GM18873 (cell line): ENCODE measurements at regions not wholly inside any gene's neighbourhood (a gene's known extent, or its start where the extent isn't known, plus 50 kb on each side); places are given as distances from the start of the nearest gene placed in this dataset.

Experiments used
- ATAC-seq: cut with Tn5 transposase; IDR thresholded peaks from one replicate; pipeline ENCODE4 v1.9.1; 2021; ENCODE audit warnings: mild to moderate bottlenecking, moderate library complexity, moderate number of reproducible peaks; ENCODE audit not compliant: unreplicated experiment, low FRiP score

DNA sequence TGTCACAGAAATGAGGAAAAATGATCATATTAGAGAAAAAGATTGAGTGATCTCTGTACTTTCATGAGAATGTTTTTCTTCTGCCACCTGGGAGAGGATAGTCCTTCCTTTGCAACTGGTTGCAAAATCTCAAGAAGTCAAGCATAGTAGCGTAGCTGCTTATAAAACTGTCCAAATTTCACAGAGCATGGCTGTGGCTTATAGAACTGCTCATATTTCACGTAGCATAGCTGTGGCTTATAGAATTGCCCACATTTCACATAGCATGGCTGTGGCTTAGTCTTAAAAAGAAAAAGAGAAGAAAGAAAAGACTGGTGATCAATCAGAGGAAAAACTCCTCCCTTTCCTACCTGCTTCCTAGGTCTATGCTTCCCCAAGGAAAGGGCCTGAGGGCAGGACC is 329.5 kb downstream of the SIPA1L2 start:
- ATAC-seq: no peak

GRCh38 chr1:232296461-232296860 is 333.5 kb downstream of the SIPA1L2 start:
- no peak for ATAC-seq

GRCh38 chr1:232293361-232293760 is 336.6 kb downstream of the SIPA1L2 start:
- ATAC-seq: no peak

DNA sequence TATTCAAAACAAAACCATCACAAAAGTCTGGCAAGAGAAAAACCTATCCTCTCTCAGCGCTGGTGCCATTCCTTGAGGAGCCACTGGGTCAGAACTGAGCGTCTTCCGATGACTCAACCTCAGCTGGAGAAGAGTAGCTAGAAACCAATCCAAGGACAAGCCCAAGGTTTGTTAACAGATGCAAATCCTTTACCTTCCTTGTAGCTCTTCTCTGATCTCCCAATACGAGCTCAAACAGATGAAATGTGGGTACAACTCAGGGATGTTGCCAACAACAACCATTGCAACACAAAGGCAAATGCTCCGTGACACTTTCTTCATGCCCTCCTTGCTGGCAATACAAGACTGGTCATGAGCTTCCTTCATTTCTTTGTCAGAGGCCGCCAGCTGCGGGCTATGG is 337.1 kb downstream of the SIPA1L2 start:
- ATAC-seq: no peak

DNA sequence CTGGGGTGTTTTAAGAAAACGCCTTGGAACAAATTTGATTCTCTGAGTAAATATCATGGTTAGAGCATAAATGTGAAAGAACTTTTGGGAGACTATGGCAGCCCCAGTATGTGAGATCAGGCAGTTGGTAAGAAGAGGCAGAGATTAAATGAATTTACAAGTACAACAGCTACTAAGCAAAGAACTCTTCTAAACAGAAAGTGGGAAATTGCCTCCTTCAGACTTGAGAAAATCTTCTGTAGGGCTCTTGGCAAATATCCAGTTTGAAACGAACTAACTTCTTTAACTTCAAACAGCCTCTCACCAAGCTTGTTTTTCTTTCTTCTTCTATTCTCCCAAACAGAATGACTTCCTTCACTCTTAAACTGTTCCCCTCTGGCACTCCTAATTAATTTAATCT is 337.7 kb downstream of the SIPA1L2 start:
- ATAC-seq: no peak

DNA sequence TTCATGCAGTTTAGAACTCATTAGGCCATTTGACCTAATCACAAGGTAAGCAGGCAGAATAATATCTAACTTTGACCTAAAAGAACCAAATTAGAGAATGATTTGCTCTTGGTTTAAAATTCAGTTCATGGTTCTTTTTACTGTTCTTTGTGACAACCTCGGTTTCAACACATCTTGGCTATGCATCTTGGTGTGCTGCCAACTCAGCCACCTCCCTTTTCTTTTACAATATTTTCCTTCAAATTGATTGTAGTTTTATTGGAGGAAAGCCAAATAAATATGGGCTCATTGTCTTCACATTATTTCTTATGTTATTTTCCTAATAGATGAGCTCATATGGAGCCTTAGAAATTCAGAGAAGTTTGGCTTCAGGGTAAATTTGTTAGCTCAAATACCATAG is 338.3 kb downstream of the SIPA1L2 start:
- no peak for ATAC-seq

DNA sequence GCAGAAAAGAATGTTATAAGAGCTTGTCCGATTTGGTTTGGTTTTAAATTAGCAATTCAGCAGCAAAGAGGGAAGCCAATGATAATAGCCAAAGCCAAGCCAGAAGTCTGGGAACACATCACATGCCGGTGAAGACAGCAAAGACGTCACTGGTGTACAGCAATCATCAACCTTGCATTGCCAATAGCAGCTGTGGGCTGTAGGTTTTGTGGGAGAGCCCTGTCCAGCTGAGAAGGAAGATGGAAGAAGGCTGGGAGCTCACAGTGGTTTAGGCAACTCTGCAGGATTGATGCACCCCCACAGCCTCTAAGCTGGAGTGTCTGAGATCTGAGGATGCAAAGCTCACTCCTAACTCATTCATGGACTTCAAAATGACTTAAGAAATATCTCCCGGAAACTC is 338.7 kb downstream of the SIPA1L2 start:
- ATAC-seq: no peak

DNA sequence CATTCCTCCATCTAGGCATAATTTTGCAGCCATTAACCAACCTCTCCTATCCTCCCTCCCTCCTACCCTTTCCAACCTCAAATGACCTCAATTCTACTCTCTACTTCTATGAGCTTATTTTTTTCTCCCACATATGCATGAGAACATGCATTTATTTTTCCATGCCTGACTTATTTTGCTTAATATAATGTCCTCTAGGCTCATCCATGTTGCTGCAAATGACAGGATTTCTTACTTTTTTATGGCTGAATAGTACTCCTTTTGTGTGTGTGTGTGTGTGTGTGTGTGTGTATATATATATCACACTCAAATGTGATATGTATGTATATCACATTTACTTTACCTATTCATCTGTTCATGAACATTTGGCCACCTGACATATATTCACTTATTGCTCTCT is 339.4 kb downstream of the SIPA1L2 start:
- ATAC-seq: no peak

GRCh38 chr1:232287676-232288569 is 342.0 kb downstream of the SIPA1L2 start:
- no peak for ATAC-seq

DNA sequence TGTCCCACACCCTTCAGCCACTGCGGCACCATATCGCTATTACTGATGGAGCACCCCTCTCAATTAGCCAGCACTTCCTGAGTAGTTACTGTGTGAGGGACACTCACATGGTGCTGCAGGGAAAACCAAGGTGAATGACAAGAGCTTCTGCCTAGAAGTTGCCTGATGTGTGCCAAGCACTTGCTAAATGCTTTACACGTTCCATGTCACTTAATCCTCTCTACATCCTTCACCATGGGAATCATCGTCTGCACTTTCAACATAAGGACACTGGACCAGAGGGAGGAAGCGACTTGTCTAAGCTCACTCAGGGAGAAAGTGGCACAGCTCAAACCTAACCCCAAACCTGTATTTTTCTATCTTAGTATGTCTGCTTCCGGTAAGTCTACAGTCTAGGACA is 344.8 kb downstream of the SIPA1L2 start:
- no peak for ATAC-seq

DNA sequence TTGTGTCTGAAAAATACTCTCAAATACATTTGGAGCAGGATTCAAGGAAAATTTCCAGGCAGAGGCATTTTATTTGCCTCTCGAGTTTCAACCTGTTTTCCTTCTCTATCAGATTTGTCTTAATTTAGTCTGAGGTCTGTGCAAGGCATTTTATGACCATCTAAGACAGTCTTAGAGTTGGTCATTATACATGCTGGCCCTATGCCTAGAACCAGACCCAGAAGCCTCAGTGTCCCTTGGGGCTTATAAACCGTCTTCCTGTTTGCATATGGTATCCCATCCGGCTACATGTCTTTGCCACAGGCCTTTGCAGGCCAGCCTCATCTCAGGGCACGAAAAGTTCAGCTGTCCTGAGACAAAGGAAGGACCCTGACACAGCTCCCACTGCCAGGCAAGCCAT is 346.1 kb downstream of the SIPA1L2 start:
- no peak for ATAC-seq

DNA sequence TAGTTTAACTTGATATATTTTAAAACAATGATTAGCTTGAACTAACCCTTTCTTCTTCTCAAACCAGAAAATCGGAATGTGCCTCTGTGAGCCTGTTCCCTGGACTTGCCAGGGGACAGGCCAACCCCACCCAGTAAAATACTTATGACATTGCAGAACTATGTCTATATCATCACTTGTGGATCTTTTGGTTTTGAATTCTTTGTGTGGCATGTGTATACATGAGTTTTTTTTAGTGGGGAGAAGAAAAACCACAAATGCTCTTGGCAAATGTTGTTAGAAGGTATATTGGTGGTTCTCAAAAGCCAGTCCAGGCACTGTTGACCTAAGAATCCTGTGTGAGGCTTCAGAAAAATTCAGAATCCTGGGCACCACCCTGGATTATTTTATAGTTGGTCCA is 347.4 kb downstream of the SIPA1L2 start:
- no peak for ATAC-seq

- ATAC-seq: no peak
Measured at GRCh38 chr1:232280910-232281309, 349.0 kb downstream of the SIPA1L2 start.

- no peak for ATAC-seq
Measured at GRCh38 chr1:232279909-232280400, 350.0 kb downstream of the SIPA1L2 start.

GRCh38 chr1:232278925-232279324 is 351.0 kb downstream of the SIPA1L2 start:
- no peak for ATAC-seq

DNA sequence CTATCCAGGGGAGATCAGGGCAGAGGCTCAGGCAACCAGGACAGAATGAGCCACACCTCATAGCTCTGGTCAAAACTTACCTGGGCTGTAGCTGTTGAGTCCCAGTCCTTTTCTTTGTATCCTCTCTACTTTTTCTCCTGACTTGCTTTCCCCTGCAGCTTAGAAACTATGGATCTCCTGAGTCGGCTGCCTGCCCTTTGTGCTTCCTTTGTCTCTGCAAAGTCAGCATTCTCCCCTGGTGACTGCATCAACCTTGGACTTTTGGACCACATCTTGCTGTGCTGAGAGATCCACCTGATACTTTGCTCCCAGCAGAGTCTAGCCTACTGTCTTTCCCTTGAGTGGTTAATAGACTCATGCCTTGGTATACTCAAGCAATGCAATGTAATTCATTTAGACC is 353.3 kb downstream of the SIPA1L2 start:
- no peak for ATAC-seq

DNA sequence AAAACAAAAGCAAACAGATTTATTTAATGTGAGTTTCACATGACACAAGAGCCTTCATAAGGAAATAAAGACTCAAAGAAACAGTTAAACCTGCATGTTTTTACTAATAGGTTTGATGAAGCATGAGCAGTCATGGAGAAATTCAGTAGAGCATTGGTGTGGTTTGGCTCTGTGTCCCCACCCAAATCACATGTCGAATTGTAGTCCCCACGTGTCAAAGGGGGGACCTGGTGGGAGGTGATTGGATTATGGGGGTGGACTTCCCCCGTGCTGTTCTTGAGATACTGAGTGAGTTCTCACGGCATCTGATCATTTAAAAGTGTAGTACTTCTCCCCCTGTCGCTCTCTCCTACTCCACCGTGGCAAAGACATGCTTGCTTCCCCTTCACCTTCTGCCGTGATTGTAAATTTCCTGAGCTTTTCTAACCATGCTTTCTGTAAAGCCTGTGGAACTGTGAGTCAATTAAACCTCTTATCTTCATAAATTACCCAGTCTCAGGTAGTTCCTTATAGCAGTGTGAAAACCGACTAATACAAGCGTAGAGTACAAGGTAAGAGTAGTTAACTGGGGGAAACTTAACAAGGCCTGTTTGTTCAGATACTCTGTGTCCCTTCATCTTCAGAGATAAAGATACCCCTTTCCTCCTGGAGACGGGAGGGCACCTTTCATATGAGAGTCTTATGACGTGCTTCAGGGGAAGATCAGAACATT is 354.8 kb downstream of the SIPA1L2 start:
- no peak for ATAC-seq

GRCh38 chr1:232274236-232274855 is 355.6 kb downstream of the SIPA1L2 start:
- no peak for ATAC-seq

DNA sequence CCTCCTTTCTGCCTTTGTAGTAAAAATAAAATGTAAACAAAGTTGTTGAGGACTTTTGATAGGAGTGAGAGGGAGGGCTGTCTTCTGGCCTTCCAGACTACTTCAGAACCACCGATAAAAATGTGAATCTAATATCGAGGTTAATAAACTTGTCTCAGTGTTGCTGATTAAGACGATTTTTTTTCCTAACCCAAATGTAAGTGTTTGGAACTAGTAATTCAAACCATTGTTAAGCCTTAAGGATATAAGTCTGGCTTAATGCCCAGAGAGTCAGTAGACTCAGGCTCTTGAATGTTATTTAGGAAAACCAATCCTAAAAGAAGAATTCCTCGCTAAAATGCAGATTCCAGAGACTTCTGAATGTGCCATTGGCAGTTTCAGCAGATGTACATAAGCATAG is 356.9 kb downstream of the SIPA1L2 start:
- ATAC-seq: no peak

DNA sequence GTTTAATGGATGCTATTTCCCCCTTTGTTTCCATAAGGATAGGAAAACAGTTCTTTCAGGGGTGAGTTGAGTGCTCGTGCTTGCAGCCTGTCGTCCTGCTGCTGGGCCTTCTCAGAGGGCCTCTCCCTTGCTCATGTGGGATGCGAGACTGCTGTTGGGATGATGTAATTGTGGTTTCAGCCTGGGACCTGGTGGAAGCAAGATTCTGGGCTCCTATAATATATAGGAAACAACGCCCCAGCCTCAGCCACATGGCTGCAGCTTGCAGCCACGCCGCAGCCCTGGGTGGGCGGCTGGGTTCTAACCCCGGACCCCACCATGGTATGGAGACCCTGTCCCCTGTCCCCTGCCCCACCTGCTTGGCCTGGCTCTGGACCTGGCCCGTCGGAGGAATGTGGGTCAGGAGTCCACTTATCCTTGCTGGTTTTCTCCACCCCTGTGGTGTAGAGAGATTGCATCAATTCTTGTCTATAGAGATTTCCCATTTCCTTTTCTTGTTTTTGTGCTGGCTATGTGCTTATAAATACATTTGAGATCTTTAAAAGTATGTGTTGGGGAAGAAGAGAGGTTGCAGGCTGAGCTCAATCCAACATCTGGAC is 357.8 kb downstream of the SIPA1L2 start:
- ATAC-seq: no peak

DNA sequence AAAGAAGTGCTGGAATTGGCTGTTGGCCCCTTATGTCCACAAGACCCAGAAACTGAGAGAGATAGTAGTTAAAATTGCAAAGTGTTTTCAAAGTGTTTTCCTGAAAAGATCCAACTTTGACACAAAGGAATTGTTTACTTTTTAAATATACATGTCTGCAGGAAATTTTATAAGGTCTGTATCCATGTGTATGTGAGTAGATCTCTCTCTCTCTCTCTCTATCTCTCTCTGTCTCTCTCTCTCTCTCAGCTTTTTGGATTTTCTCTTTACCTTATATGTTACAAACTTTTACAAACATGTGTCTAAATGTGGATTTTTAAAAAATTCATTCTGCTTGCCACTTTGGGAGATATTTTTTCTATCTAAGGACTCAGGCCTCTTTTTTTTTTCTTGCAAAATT is 358.6 kb downstream of the SIPA1L2 start:
- no peak for ATAC-seq
